Mucosa of descending colon (tissue), 3 donors: ENCODE measurements at regions not wholly inside any gene's neighbourhood (a gene's known extent, or its start where the extent isn't known, plus 50 kb on each side); places are given as distances from the start of the nearest gene placed in this dataset.

ENCODE experiments used
- ATAC-seq: fragments of 200-7000 bp; cut with Tn5 transposase; one replicate; pipeline ENCODE4 v1.9.1; 2020; ENCODE audit warnings: mild to moderate bottlenecking, moderate library complexity
- DNase-seq, 3 donors: peaks; one replicate each; pipeline ENCODE4 v3.0.0-alpha.2; 2020
- H3K36me3 ChIP-seq: fragments of 200-600 bp; one replicate; pipeline ENCODE4 v1.8.0; 2021; ENCODE audit warnings: low read depth, mild to moderate bottlenecking
- H3K4me1 ChIP-seq: fragments of 200-600 bp; one replicate; pipeline ENCODE4 v1.8.0; 2021; ENCODE audit warnings: low read depth, mild to moderate bottlenecking
- H3K4me3 ChIP-seq: fragments of 200-600 bp; one replicate; pipeline ENCODE4 v1.8.0; 2021; ENCODE audit warnings: mild to moderate bottlenecking
- H3K9me3 ChIP-seq: fragments of 200-600 bp; one replicate; pipeline ENCODE4 v1.8.0; 2021; ENCODE audit warnings: mild to moderate bottlenecking
- intact Hi-C, 2 donors: fragments of 100-400 bp; cut with DNase I in 1 of 2; cut with micrococcal nuclease in 1 of 2; formaldehyde crosslinking; loops; one replicate each; pipeline versions ENCODE4 v1.11.0 to v1.11.1; 2022; cut with DNase I, micrococcal nuclease
- TF ChIP-seq, protein P1 (sequence below): fragments of 200-600 bp; IDR thresholded peaks from one replicate; pipeline ENCODE4 v1.8.0; 2022; ENCODE audit warnings: antibody characterized with exemption, mild to moderate bottlenecking
- donor health status: DM: no; HTN: no; CAD: no; lungs with moderate emphysema.
- donor health status: DM: no; HTN: no; CAD: no.
- donor health status: DM: no; HTN: yes; CAD: no.

DNA sequence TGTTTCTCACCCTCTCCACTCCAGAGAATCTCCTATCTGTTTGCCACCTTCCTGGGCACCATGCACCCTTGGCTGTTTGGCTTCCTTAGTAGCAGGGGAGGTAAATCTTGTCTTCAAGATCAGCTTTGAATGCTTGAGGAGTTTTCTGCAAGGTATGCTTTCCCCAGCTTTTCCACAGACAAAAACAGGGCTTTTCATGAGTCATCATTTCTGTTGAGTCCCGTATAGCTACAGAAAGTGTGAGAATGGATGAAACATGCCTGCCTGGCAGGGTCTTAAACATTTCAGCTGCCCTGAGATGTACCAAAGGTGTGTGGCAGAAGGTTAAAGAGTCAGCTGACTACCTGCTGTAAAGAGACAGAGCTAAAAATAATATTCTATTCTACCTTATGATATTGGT, 875.2 kb upstream of the EEF2KMT start:
- no peaks in the 10 kb centered on the region for H3K4me1 ChIP-seq
- TF ChIP-seq, protein P1, sequence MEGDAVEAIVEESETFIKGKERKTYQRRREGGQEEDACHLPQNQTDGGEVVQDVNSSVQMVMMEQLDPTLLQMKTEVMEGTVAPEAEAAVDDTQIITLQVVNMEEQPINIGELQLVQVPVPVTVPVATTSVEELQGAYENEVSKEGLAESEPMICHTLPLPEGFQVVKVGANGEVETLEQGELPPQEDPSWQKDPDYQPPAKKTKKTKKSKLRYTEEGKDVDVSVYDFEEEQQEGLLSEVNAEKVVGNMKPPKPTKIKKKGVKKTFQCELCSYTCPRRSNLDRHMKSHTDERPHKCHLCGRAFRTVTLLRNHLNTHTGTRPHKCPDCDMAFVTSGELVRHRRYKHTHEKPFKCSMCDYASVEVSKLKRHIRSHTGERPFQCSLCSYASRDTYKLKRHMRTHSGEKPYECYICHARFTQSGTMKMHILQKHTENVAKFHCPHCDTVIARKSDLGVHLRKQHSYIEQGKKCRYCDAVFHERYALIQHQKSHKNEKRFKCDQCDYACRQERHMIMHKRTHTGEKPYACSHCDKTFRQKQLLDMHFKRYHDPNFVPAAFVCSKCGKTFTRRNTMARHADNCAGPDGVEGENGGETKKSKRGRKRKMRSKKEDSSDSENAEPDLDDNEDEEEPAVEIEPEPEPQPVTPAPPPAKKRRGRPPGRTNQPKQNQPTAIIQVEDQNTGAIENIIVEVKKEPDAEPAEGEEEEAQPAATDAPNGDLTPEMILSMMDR = no peak
- intact Hi-C loops = no loop called here
- no peak overlapping the region for H3K4me3 ChIP-seq
- no peaks in the 10 kb centered on the region for H3K36me3 ChIP-seq
- no peak for ATAC-seq
- no peaks in the 10 kb centered on the region for H3K9me3 ChIP-seq
- no peak for DNase-seq

DNA sequence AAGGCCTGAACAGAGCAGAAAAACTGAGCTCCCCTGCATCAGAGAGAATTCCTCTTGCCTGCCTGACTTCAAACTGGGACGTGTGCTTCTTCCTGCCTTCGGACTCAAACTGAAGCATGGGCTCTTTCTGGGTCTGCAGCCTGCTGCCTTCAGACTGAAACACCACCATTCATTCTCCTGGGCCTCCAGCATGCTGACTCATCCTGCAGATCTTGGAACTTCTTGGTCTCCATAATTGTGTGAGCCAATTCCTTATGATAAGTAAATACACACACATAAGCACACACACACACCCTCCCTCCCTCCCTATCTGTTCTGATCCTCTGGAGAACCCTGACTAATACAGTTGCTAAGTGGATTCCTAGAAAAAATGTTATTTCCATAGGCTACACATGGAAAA, 874.3 kb upstream of the EEF2KMT start:
- DNase-seq (peak in 1 of 3 donors; percentile 6), ATAC-seq (peak; percentile 66)
- Histone ChIP-seq H3K36me3 (no peaks in the 10 kb centered on the region), H3K4me1 (no peaks in the 10 kb centered on the region), H3K9me3 (no peaks in the 10 kb centered on the region), H3K4me3 (no peak overlapping the region)
- TF ChIP-seq, protein P1 = no peak
- intact Hi-C loops = no loop called here

DNA sequence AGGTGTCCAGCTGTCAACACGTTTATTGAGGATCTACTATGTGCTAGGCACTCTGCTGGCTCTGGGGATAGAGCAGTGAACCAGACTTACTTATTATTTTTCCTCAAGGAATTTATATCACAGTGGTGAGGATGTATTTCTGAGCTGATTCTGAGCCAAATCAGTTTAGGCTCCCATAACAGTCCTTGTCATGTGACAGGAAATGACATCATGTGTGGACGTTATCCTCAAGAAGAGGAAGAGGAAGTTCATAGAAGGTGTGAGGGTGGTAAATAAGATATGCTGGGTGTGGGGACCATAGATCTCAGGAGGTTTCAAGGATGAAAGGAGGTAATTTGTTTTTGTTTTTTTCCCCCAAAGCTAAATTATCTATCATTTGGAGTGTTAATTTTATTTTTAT, 873.5 kb upstream of the EEF2KMT start:
- no peaks in the 10 kb centered on the region for H3K4me1 ChIP-seq
- TF ChIP-seq, protein P1 = no peak
- H3K4me3 ChIP-seq = no peak overlapping the region
- no peak for ATAC-seq
- H3K36me3 ChIP-seq = no peaks in the 10 kb centered on the region
- no peaks in the 10 kb centered on the region for H3K9me3 ChIP-seq
- intact Hi-C loops = no loop called here
- DNase-seq = no peak

DNA sequence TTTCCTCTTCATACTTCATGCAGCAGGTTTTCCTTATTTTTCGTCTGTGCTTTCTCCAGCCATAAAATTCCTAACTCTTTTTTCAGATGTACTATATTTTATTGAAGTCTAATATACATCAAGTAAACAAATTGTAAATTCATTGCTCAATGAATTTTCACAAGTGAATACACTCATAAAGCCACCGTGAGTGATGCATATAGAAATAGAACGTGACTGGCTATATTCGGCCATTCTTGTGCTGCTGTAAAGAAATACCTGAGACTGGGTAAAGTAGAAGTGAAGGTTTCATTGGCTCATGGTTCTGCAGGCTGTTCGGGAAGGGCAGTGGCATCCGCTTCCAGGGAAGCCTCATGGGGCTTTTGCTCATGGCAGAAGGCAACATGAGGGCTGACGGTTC, 868.4 kb upstream of the EEF2KMT start:
- TF ChIP-seq, protein P1 = no peak
- Histone ChIP-seq H3K36me3 (no peaks in the 10 kb centered on the region), H3K4me1 (peaks cover 4% of the 10 kb centered on the region), H3K9me3 (no peaks in the 10 kb centered on the region), H3K4me3 (no peak overlapping the region)
- intact Hi-C loops = no loop called here
- ATAC-seq (peak; percentile 69), DNase-seq (no peak)

DNA sequence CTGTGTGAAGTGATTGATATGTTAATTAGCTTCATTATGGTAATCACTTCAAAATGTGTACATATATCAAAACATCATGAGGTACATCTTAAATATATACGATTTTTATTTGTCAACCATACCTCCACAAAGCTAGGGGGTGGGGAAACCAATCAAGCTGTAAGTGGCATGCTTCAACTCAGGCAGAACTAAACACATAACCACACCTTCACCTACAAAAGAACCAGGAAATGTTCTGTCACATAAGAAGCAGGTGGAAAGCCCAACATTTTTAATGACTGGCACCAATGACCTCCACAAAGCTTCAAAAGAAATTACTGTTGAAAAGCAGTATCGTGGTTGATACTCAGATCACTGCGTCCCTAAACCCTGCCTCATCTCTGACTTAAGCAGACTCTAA, 867.7 kb upstream of the EEF2KMT start:
- DNase-seq = peak in 1 of 3 donors; percentile 5
- Histone ChIP-seq H3K36me3 (no peaks in the 10 kb centered on the region), H3K9me3 (no peaks in the 10 kb centered on the region), H3K4me3 (no peak overlapping the region), H3K4me1 (peaks cover 4% of the 10 kb centered on the region)
- TF ChIP-seq, protein P1 = no peak
- ATAC-seq = peak; percentile 90
- intact Hi-C loops = no loop called here

DNA sequence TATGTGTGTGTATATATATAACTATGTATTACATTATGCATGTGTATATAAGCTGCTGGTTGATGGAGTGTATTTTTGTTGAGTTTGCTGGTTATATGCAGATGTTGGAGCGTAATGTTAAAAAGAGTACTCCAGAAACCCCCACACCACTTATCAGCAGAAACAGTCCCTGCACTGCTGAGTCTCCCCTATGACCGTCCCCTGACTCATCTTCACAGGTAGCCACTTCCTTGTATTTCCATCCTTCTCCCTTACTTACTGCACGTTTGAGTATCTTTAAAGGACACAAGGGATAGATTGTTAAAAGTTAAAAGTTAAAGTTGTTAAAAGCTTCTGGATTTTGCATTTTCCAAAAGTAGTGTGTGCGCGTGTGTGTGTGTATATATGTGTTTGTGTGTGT, 853.9 kb upstream of the EEF2KMT start:
- ATAC-seq = no peak
- TF ChIP-seq, protein P1 = no peak
- H3K4me3 ChIP-seq = no peak overlapping the region
- intact Hi-C loops = no loop called here
- H3K4me1 ChIP-seq = no peaks in the 10 kb centered on the region
- no peaks in the 10 kb centered on the region for H3K36me3 ChIP-seq
- no peak for DNase-seq
- no peaks in the 10 kb centered on the region for H3K9me3 ChIP-seq
